ENCODE measurements at regions not wholly inside any gene's neighbourhood (a gene's known extent, or its start where the extent isn't known, plus 50 kb on each side); places are given as distances from the start of the nearest gene placed in this dataset.

- H3K27me3 ChIP-seq (replicated peaks in 1 of 7), result no peaks in the 10 kb centered on the region
- H3K36me3 ChIP-seq, result no peaks in the 10 kb centered on the region
- intact Hi-C loops (cut with DNase I; ENCODE audit: low total_unique reads), result no loop called here
- peak overlapping the region in 1 of 8 donors; percentile 28 for H3K27ac ChIP-seq
- TF ChIP-seq CTCF (IDR thresholded peaks at IDR 0.05 in 8 of 11, conservative IDR thresholded peaks at IDR 0.05 in 3 of 11) (no peak), POLR2AphosphoS5 (IDR thresholded peaks at IDR 0.05) (no peak), POLR2A (IDR thresholded peaks at IDR 0.05) (no peak)
- WGBS, 5 donors, result 20 to 34% (median 30%) methylated on average over 1 of the region's 1 CpG
- DNase-seq, result no peak
- peaks cover 0 to 47% (median 30%) of the 10 kb centered on the region in 6 donors for H3K4me1 ChIP-seq
- H3K4me3 ChIP-seq, result no peak overlapping the region
- no peaks in the 10 kb centered on the region for H3K9me3 ChIP-seq
These were observed 147.8 kb upstream of the ATP2B1 start for GRCh38 chr12:89856431-89856830.

GRCh38 chr12:89848732-89849131, 140.1 kb upstream of the ATP2B1 start:
- no peaks in the 10 kb centered on the region for H3K27me3 ChIP-seq (replicated peaks in 1 of 7)
- H3K27ac ChIP-seq, result no peak overlapping the region
- intact Hi-C loops (cut with DNase I; ENCODE audit: low total_unique reads), result no loop called here
- TF ChIP-seq CTCF (IDR thresholded peaks at IDR 0.05 in 8 of 11, conservative IDR thresholded peaks at IDR 0.05 in 3 of 11) (no peak), POLR2A (IDR thresholded peaks at IDR 0.05) (no peak), POLR2AphosphoS5 (IDR thresholded peaks at IDR 0.05) (no peak)
- no peak for DNase-seq
- H3K36me3 ChIP-seq, result no peaks in the 10 kb centered on the region
- no peaks in the 10 kb centered on the region for H3K4me1 ChIP-seq
- H3K9me3 ChIP-seq, result no peaks in the 10 kb centered on the region
- WGBS, 5 donors, result 95 to 97% (median 95%) methylated on average over 8 of the region's 8 CpGs
- H3K4me3 ChIP-seq, result no peak overlapping the region

GRCh38 chr12:89846473-89847055, 137.9 kb upstream of the ATP2B1 start:
- no peak overlapping the region for H3K27ac ChIP-seq
- no peaks in the 10 kb centered on the region for H3K9me3 ChIP-seq
- H3K36me3 ChIP-seq, result no peaks in the 10 kb centered on the region
- H3K4me3 ChIP-seq, result no peak overlapping the region
- no peak for DNase-seq
- 79 to 91% (median 83%) methylated on average over 2 of the region's 2 CpGs for WGBS, 5 donors
- TF ChIP-seq CTCF (IDR thresholded peaks at IDR 0.05 in 8 of 11, conservative IDR thresholded peaks at IDR 0.05 in 3 of 11), result no peak
- no peak for TF ChIP-seq POLR2A (IDR thresholded peaks at IDR 0.05)
- no peak for TF ChIP-seq POLR2AphosphoS5 (IDR thresholded peaks at IDR 0.05)
- intact Hi-C loops (cut with DNase I; ENCODE audit: low total_unique reads), result no loop called here
- H3K27me3 ChIP-seq (replicated peaks in 1 of 7), result no peaks in the 10 kb centered on the region
- H3K4me1 ChIP-seq, result no peaks in the 10 kb centered on the region

GRCh38 chr12:89845767-89846166, 137.1 kb upstream of the ATP2B1 start:
- WGBS, 5 donors, result 77 to 97% (median 82%) methylated on average over 1 of the region's 1 CpG

More at GRCh38 chr12:89845767-89846166, 137.1 kb upstream of the ATP2B1 start:
- TF ChIP-seq POLR2A (IDR thresholded peaks at IDR 0.05) (no peak), POLR2AphosphoS5 (IDR thresholded peaks at IDR 0.05) (no peak), CTCF (IDR thresholded peaks at IDR 0.05 in 8 of 11, conservative IDR thresholded peaks at IDR 0.05 in 3 of 11) (no peak)
- no peak for DNase-seq
- Histone ChIP-seq H3K27me3 (replicated peaks in 1 of 7) (no peaks in the 10 kb centered on the region), H3K4me1 (no peaks in the 10 kb centered on the region), H3K36me3 (no peaks in the 10 kb centered on the region), H3K4me3 (no peak overlapping the region), H3K9me3 (no peaks in the 10 kb centered on the region), H3K27ac (no peak overlapping the region)
- intact Hi-C loops (cut with DNase I; ENCODE audit: low total_unique reads), result no loop called here

Measured in spleen (tissue), 11 donors.